K562 (cell line): ENCODE measurements at regions not wholly inside any gene's neighbourhood (a gene's known extent, or its start where the extent isn't known, plus 50 kb on each side); places are given as distances from the start of the nearest gene placed in this dataset.

Experiments
- ATF1 ChIP-seq, 2 experiments: fragments of 450-650 bp in 1 of 2; IDR thresholded peaks; 2 replicates each; pipeline ENCODE4 v1.6.1; 2016; ENCODE audit warnings: missing compliant biosample characterization in 1 of 2, missing genetic modification characterization in 1 of 2
- CBX8 ChIP-seq: fragments of 200-600 bp; sonication (generic); IDR thresholded peaks from 2 replicates; pipeline ENCODE4 v1.6.1; 2012; ENCODE audit warnings: borderline replicate concordance, mixed run types, low read depth, mild to moderate bottlenecking, moderate library complexity, mixed read lengths, low read length, control low read depth, inconsistent platforms; ENCODE audit not compliant: poor library complexity, severe bottlenecking; ENCODE audit errors: extremely low read depth
- CREBBP ChIP-seq: IDR thresholded peaks from one replicate; pipeline ENCODE4 v1.6.1; 2012; ENCODE audit warnings: low read depth, mild to moderate bottlenecking, control low read depth, inconsistent platforms, low read length
- DNMT1 ChIP-seq: fragments of 450-650 bp; IDR thresholded peaks from 2 replicates; pipeline ENCODE4 v1.6.1; 2016; ENCODE audit warnings: antibody characterized with exemption, mild to moderate bottlenecking
- HDAC8 ChIP-seq: fragments of 450-650 bp; IDR thresholded peaks from 2 replicates; pipeline ENCODE4 v1.6.1; 2016; ENCODE audit warnings: mild to moderate bottlenecking, missing genetic modification characterization, moderate library complexity, missing compliant biosample characterization
- MEF2D ChIP-seq: conservative IDR thresholded peaks from 2 replicates; pipeline ENCODE4 v1.6.1; 2016; ENCODE audit warnings: low read depth, missing genetic modification characterization, missing compliant biosample characterization
- NFE2L1 ChIP-seq: fragments of 450-650 bp; IDR thresholded peaks from 2 replicates; pipeline ENCODE4 v1.6.1; 2016; ENCODE audit warnings: missing genetic modification characterization, low read depth, mild to moderate bottlenecking, missing compliant biosample characterization, moderate library complexity, borderline replicate concordance
- PTTG1 ChIP-seq: fragments of 450-650 bp; IDR thresholded peaks from 2 replicates; pipeline ENCODE4 v1.6.1; 2016; ENCODE audit warnings: low read depth, mild to moderate bottlenecking, missing genetic modification characterization, missing compliant biosample characterization
- RBBP5 ChIP-seq: fragments of 200-600 bp; sonication (generic); IDR thresholded peaks from 2 replicates; pipeline ENCODE4 v1.6.1; 2012; ENCODE audit warnings: borderline replicate concordance, mild to moderate bottlenecking, low read length, control low read depth, inconsistent platforms; ENCODE audit not compliant: insufficient read depth, poor library complexity, severe bottlenecking
- SMARCE1 ChIP-seq: fragments of 450-650 bp; IDR thresholded peaks from 2 replicates; pipeline ENCODE4 v1.7.1; 2016; ENCODE audit warnings: mild to moderate bottlenecking
- TAF1 ChIP-seq: IDR thresholded peaks from 2 replicates; pipeline ENCODE4 v1.6.1; 2011; ENCODE audit warnings: mild to moderate bottlenecking, low read length, moderate library complexity; ENCODE audit not compliant: insufficient read depth, control insufficient read depth, severe bottlenecking; ENCODE audit errors: extremely low read depth
- TOE1 ChIP-seq, 2 experiments: fragments of 450-650 bp in 1 of 2; sonication (generic) in 1 of 2; formaldehyde crosslinking in 1 of 2; IDR thresholded peaks; 2 replicates each; pipeline versions ENCODE4 v1.7.1 to v1.8.0; 2016 to 2022; ENCODE audit warnings: borderline replicate concordance in 2 of 2, mild to moderate bottlenecking in 2 of 2, antibody characterized with exemption in 1 of 2, inconsistent platforms in 1 of 2, low read depth in 1 of 2, missing genetic modification reagents in 1 of 2, moderate library complexity in 1 of 2
- ZNF3 ChIP-seq: fragments of 250-450 bp; sonication (Bioruptor Pico); IDR thresholded peaks from 2 replicates; pipeline ENCODE4 v1.5.0; 2021; ENCODE audit warnings: mild to moderate bottlenecking, moderate library complexity
- ZNF318 ChIP-seq, 2 experiments: fragments of 450-650 bp; IDR thresholded peaks; 2 replicates each; pipeline ENCODE4 v1.6.1; 2016; ENCODE audit warnings: mild to moderate bottlenecking in 2 of 2, borderline replicate concordance in 1 of 2, low read depth in 1 of 2, moderate library complexity in 1 of 2
- ZNF655 ChIP-seq: fragments of 250-450 bp; sonication (Bioruptor Pico); IDR thresholded peaks from 2 replicates; pipeline ENCODE4 v1.5.0; 2021
- ZSCAN29 ChIP-seq: fragments of 450-650 bp; IDR thresholded peaks from 2 replicates; pipeline ENCODE4 v1.6.1; 2017

DNA sequence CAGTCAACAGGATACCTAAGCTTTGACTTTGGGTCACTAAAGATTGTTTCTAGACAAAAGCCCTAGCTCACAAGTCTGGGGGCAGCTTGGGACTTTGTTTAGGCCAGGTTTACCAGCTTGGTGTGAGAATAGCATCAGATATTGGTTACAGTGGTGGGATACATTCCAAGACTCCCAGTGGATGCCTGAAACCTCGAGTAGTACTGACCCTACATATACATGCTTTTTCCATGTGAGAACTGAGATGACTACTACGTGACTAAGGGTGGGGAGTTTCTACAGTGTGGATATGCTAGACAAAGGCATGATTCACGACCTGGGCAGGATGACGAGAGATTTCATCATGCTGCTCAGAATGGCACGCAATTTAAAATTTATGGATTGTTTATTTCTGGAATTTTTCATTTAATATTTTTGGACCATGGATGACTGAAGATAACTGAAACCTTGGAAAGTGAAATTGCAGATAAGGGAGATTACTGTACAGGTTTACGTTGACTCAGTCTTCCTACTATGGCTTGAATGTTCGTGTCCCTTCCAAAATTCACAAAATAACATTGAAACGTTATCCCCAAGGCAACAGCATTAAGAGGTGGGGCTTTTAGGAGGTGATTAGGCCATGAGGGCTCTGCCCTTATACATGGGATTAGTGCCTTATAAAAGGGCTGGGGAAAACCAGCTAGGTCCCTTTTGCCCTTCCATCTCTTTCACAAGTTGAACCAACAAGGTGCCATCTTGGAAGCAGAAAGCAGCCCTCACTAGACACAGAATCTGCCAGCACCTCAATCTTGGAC lies 50.2 kb upstream of the CTAGE1 start (continued):
- TF ChIP-seq TAF1 (no peak), RBBP5 (no peak), MEF2D (tag) (peak; percentile 80; the same call in 1 of the 2 replicates), ZNF3 (CRISPR knock-in tag) (0 out of 2 replicates have a peak, but pooled peaks have one; percentile 47), HDAC8 (tag) (peak; percentile 96), ZNF318 (IDR thresholded peaks at IDR 0.05; ENCODE audit: borderline replicate concordance in 1 of 2, low read depth in 1 of 2) (peak in 1 of 2 experiments; percentile 80; a peak in 2 of 4 replicates), ZSCAN29 (no peak), PTTG1 (peak; percentile 92), NFE2L1 (tag) (peak; percentile 43; the same call in 1 of the 2 replicates), ATF1 (CRISPR knock-in tag; IDR thresholded peaks at IDR 0.05) (no peak), ATF1 (tag; IDR thresholded peaks at IDR 0.05) (peak; percentile 61), TOE1 (IDR thresholded peaks at IDR 0.05; ENCODE audit: borderline replicate concordance) (no peak), TOE1 (CRISPR knock-in tag; IDR thresholded peaks at IDR 0.05; ENCODE audit: borderline replicate concordance, low read depth) (no peak), SMARCE1 (0 out of 2 replicates have a peak, but pooled peaks have one; percentile 29), ZNF655 (CRISPR knock-in tag) (0 out of 2 replicates have a peak, but pooled peaks have one; percentile 34), CBX8 (no peak), CREBBP (no peak), DNMT1 (no peak)
